ENCODE measurements at regions not wholly inside any gene's neighbourhood (a gene's known extent, or its start where the extent isn't known, plus 50 kb on each side); places are given as distances from the start of the nearest gene placed in this dataset.

GRCh38 chr1:173422456-173422976 lies 54.6 kb upstream of the PRDX6 start:
- no peak for DNase-seq (ENCODE audit: low read depth)

- DNase-seq (ENCODE audit: low read depth), result no peak
Observed at GRCh38 chr1:173423291-173423690, 53.8 kb upstream of the PRDX6 start.

GRCh38 chr1:173424143-173424542 lies 53.0 kb upstream of the PRDX6 start:
- no peak for DNase-seq (ENCODE audit: low read depth)

- no peak for DNase-seq (ENCODE audit: low read depth)
Observed at GRCh38 chr1:173424782-173425407, 52.2 kb upstream of the PRDX6 start.

- no peak for DNase-seq (ENCODE audit: low read depth)
Observed at GRCh38 chr1:173426057-173426456, 51.1 kb upstream of the PRDX6 start.

- DNase-seq (ENCODE audit: low read depth), result no peak
Observed at GRCh38 chr1:173427146-173428054, 49.7 kb upstream of the PRDX6 start.
